ENCODE measurements at regions not wholly inside any gene's neighbourhood (a gene's known extent, or its start where the extent isn't known, plus 50 kb on each side); places are given as distances from the start of the nearest gene placed in this dataset.

- no peak overlapping the region for H2AFZ ChIP-seq (ENCODE audit: low read depth, low read length)
- no peak overlapping the region for H2BK15ac ChIP-seq (ENCODE audit: low read depth, poor library complexity, severe bottlenecking)
- H3K23ac ChIP-seq (ENCODE audit: low read length in 2 of 2), result no peak overlapping the region
- H3K18ac ChIP-seq (ENCODE audit: low read depth in 1 of 2, low read length in 2 of 2), result no peak overlapping the region
- no peak overlapping the region for H2BK5ac ChIP-seq (ENCODE audit: low read depth, low read length, poor library complexity, severe bottlenecking)
- no peaks in the 10 kb centered on the region for H3K4me1 ChIP-seq (ENCODE audit: control insufficient read depth, insufficient read depth, low read depth, low read length)
- no peak overlapping the region for H3K9ac ChIP-seq (ENCODE audit: low read length)
- no peak overlapping the region for H3K4ac ChIP-seq (ENCODE audit: low read depth in 1 of 2, low read length in 2 of 2)
- no peak overlapping the region for H3K27ac ChIP-seq (ENCODE audit: low read length, poor library complexity, severe bottlenecking)
- no peaks in the 10 kb centered on the region for H3K79me1 ChIP-seq (replicated peaks; ENCODE audit: low read length, poor library complexity, severe bottlenecking)
- no peak overlapping the region for H4K8ac ChIP-seq (ENCODE audit: low read length)
- no peak overlapping the region for H3K4me2 ChIP-seq (ENCODE audit: low read length, poor library complexity, severe bottlenecking)
- peak; percentile 72 for DNase-seq
- H3K4me3 ChIP-seq (ENCODE audit: insufficient read depth in 1 of 2, low read depth in 1 of 2, low read length in 2 of 2), result no peak overlapping the region
- H4K91ac ChIP-seq (ENCODE audit: low read length), result no peak overlapping the region
- no peaks in the 10 kb centered on the region for H3K36me3 ChIP-seq (ENCODE audit: control insufficient read depth in 1 of 2, insufficient read depth in 2 of 2, low read depth in 1 of 2, low read length in 2 of 2)
- H2AK5ac ChIP-seq (ENCODE audit: low read length, severe bottlenecking), result no peak overlapping the region
- no peak overlapping the region for H3K14ac ChIP-seq (ENCODE audit: low read length in 2 of 2)
- H3K9me3 ChIP-seq (ENCODE audit: control insufficient read depth, low read length), result no peaks in the 10 kb centered on the region
- H3K27me3 ChIP-seq (ENCODE audit: control insufficient read depth in 1 of 2, insufficient read depth in 1 of 2, low read length in 2 of 2), result no peaks in the 10 kb centered on the region
- WGBS, result 63% methylated on average over 10 of the region's 12 CpGs
- no peak overlapping the region for H2BK12ac ChIP-seq (ENCODE audit: low read length in 2 of 2)
- H2BK120ac ChIP-seq (ENCODE audit: low read depth, low read length), result no peak overlapping the region
Observed at GRCh38 chr6:105484238-105485161, 81.6 kb upstream of the PREP start.

GRCh38 chr6:105483492-105483891, 80.6 kb upstream of the PREP start:
- Histone ChIP-seq H3K4me1 (ENCODE audit: control insufficient read depth, insufficient read depth, low read depth, low read length) (no peaks in the 10 kb centered on the region), H2AK5ac (ENCODE audit: low read length, severe bottlenecking) (no peak overlapping the region), H3K27ac (ENCODE audit: low read length, poor library complexity, severe bottlenecking) (no peak overlapping the region), H2AFZ (ENCODE audit: low read depth, low read length) (no peak overlapping the region), H2BK15ac (ENCODE audit: low read depth, poor library complexity, severe bottlenecking) (no peak overlapping the region), H3K79me1 (replicated peaks; ENCODE audit: low read length, poor library complexity, severe bottlenecking) (no peaks in the 10 kb centered on the region), H3K36me3 (ENCODE audit: control insufficient read depth in 1 of 2, insufficient read depth in 2 of 2, low read depth in 1 of 2, low read length in 2 of 2) (no peaks in the 10 kb centered on the region), H3K9me3 (ENCODE audit: control insufficient read depth, low read length) (no peaks in the 10 kb centered on the region), H3K18ac (ENCODE audit: low read depth in 1 of 2, low read length in 2 of 2) (no peak overlapping the region), H3K9ac (ENCODE audit: low read length) (peak overlapping the region; percentile 8), H3K14ac (ENCODE audit: low read length in 2 of 2) (no peak overlapping the region), H2BK5ac (ENCODE audit: low read depth, low read length, poor library complexity, severe bottlenecking) (no peak overlapping the region), H4K91ac (ENCODE audit: low read length) (no peak overlapping the region), H4K8ac (ENCODE audit: low read length) (no peak overlapping the region), H3K4me2 (ENCODE audit: low read length, poor library complexity, severe bottlenecking) (no peak overlapping the region), H3K23ac (ENCODE audit: low read length in 2 of 2) (no peak overlapping the region), H3K4ac (ENCODE audit: low read depth in 1 of 2, low read length in 2 of 2) (no peak overlapping the region), H3K27me3 (ENCODE audit: control insufficient read depth in 1 of 2, insufficient read depth in 1 of 2, low read length in 2 of 2) (no peaks in the 10 kb centered on the region), H3K4me3 (ENCODE audit: insufficient read depth in 1 of 2, low read depth in 1 of 2, low read length in 2 of 2) (peak overlapping the region in 1 of 2 experiments; percentile 50), H2BK120ac (ENCODE audit: low read depth, low read length) (no peak overlapping the region), H2BK12ac (ENCODE audit: low read length in 2 of 2) (no peak overlapping the region)
- peak; percentile 65 for DNase-seq
- 55% methylated on average over 4 of the region's 4 CpGs for WGBS

GRCh38 chr6:105482921-105483320, 80.0 kb upstream of the PREP start:
- DNase-seq, result no peak

GRCh38 chr6:105482227-105482844, 79.5 kb upstream of the PREP start:
- Histone ChIP-seq H3K36me3 (ENCODE audit: control insufficient read depth in 1 of 2, insufficient read depth in 2 of 2, low read depth in 1 of 2, low read length in 2 of 2) (no peaks in the 10 kb centered on the region), H2BK120ac (ENCODE audit: low read depth, low read length) (no peak overlapping the region), H3K4me3 (ENCODE audit: insufficient read depth in 1 of 2, low read depth in 1 of 2, low read length in 2 of 2) (no peak overlapping the region), H2AK5ac (ENCODE audit: low read length, severe bottlenecking) (no peak overlapping the region), H4K8ac (ENCODE audit: low read length) (no peak overlapping the region), H4K91ac (ENCODE audit: low read length) (no peak overlapping the region), H2BK5ac (ENCODE audit: low read depth, low read length, poor library complexity, severe bottlenecking) (no peak overlapping the region), H2BK12ac (ENCODE audit: low read length in 2 of 2) (no peak overlapping the region), H3K4me1 (ENCODE audit: control insufficient read depth, insufficient read depth, low read depth, low read length) (no peaks in the 10 kb centered on the region), H3K23ac (ENCODE audit: low read length in 2 of 2) (no peak overlapping the region), H3K27ac (ENCODE audit: low read length, poor library complexity, severe bottlenecking) (no peak overlapping the region), H3K79me1 (replicated peaks; ENCODE audit: low read length, poor library complexity, severe bottlenecking) (no peaks in the 10 kb centered on the region), H3K4me2 (ENCODE audit: low read length, poor library complexity, severe bottlenecking) (no peak overlapping the region), H3K9ac (ENCODE audit: low read length) (peak overlapping the region; percentile 58), H3K9me3 (ENCODE audit: control insufficient read depth, low read length) (peaks cover 2% of the 10 kb centered on the region), H2BK15ac (ENCODE audit: low read depth, poor library complexity, severe bottlenecking) (no peak overlapping the region), H3K4ac (ENCODE audit: low read depth in 1 of 2, low read length in 2 of 2) (no peak overlapping the region), H2AFZ (ENCODE audit: low read depth, low read length) (no peak overlapping the region), H3K14ac (ENCODE audit: low read length in 2 of 2) (no peak overlapping the region), H3K18ac (ENCODE audit: low read depth in 1 of 2, low read length in 2 of 2) (no peak overlapping the region), H3K27me3 (ENCODE audit: control insufficient read depth in 1 of 2, insufficient read depth in 1 of 2, low read length in 2 of 2) (no peaks in the 10 kb centered on the region)
- WGBS, result no CpG with 5 or more reads among the region's 2 CpGs
- peak; percentile 47 for DNase-seq

More at GRCh38 chr6:105482921-105483320, 80.0 kb upstream of the PREP start:
- Histone ChIP-seq H3K4me3 (ENCODE audit: insufficient read depth in 1 of 2, low read depth in 1 of 2, low read length in 2 of 2) (no peak overlapping the region), H4K91ac (ENCODE audit: low read length) (no peak overlapping the region), H3K14ac (ENCODE audit: low read length in 2 of 2) (no peak overlapping the region), H3K79me1 (replicated peaks; ENCODE audit: low read length, poor library complexity, severe bottlenecking) (no peaks in the 10 kb centered on the region), H3K9ac (ENCODE audit: low read length) (peak overlapping the region; percentile 8), H2AFZ (ENCODE audit: low read depth, low read length) (no peak overlapping the region), H3K18ac (ENCODE audit: low read depth in 1 of 2, low read length in 2 of 2) (no peak overlapping the region), H2AK5ac (ENCODE audit: low read length, severe bottlenecking) (no peak overlapping the region), H3K9me3 (ENCODE audit: control insufficient read depth, low read length) (no peaks in the 10 kb centered on the region), H2BK5ac (ENCODE audit: low read depth, low read length, poor library complexity, severe bottlenecking) (peak overlapping the region; percentile 39), H2BK12ac (ENCODE audit: low read length in 2 of 2) (no peak overlapping the region), H3K27me3 (ENCODE audit: control insufficient read depth in 1 of 2, insufficient read depth in 1 of 2, low read length in 2 of 2) (no peaks in the 10 kb centered on the region), H3K4ac (ENCODE audit: low read depth in 1 of 2, low read length in 2 of 2) (no peak overlapping the region), H3K4me2 (ENCODE audit: low read length, poor library complexity, severe bottlenecking) (no peak overlapping the region), H2BK15ac (ENCODE audit: low read depth, poor library complexity, severe bottlenecking) (no peak overlapping the region), H3K23ac (ENCODE audit: low read length in 2 of 2) (no peak overlapping the region), H3K4me1 (ENCODE audit: control insufficient read depth, insufficient read depth, low read depth, low read length) (no peaks in the 10 kb centered on the region), H3K27ac (ENCODE audit: low read length, poor library complexity, severe bottlenecking) (no peak overlapping the region), H3K36me3 (ENCODE audit: control insufficient read depth in 1 of 2, insufficient read depth in 2 of 2, low read depth in 1 of 2, low read length in 2 of 2) (no peaks in the 10 kb centered on the region), H4K8ac (ENCODE audit: low read length) (no peak overlapping the region), H2BK120ac (ENCODE audit: low read depth, low read length) (no peak overlapping the region)
- WGBS, result 62% methylated on average over 2 of the region's 3 CpGs

Data from mesenchymal stem cell (in vitro differentiated cells and primary cell).